ENCODE measurements at regions not wholly inside any gene's neighbourhood (a gene's known extent, or its start where the extent isn't known, plus 50 kb on each side); places are given as distances from the start of the nearest gene placed in this dataset.
A peak's percentile ranks its signal among the peaks of the same experiment; 100 is the strongest.

GRCh38 chr12:94805749-94806529, 155.6 kb upstream of the TMCC3 start:
- dilution Hi-C loops (cut with MboI; ENCODE audit: extremely low pct_ligation_motif_present, low sequenced_read_pairs): no loop called here
- Histone ChIP-seq H3K27ac (ENCODE audit: insufficient read depth, low read depth, low read length) (peak overlapping the region; percentile 53), H3K79me2 (ENCODE audit: control insufficient read depth, insufficient read depth, low read length) (no peaks in the 10 kb centered on the region), H2AFZ (ENCODE audit: low read depth, low read length) (no peak overlapping the region), H3K9me1 (replicated peaks; ENCODE audit: control insufficient read depth, extremely low read depth, insufficient read depth, low read length) (no peaks in the 10 kb centered on the region), H3K9me3 (replicated peaks; ENCODE audit: control insufficient read depth, insufficient read depth, low read length) (no peaks in the 10 kb centered on the region), H3K9ac (replicated peaks; ENCODE audit: extremely low read depth, insufficient read depth, low read length) (no peak overlapping the region), H4K20me1 (replicated peaks; ENCODE audit: control insufficient read depth, extremely low read depth, insufficient read depth, low read length) (no peaks in the 10 kb centered on the region), H3K36me3 (ENCODE audit: control insufficient read depth in 2 of 2, extremely low read depth in 1 of 2, insufficient read depth in 2 of 2, low read length in 2 of 2) (no peaks in the 10 kb centered on the region), H3K4me2 (ENCODE audit: insufficient read depth, low read length) (no peak overlapping the region), H3K4me3 (replicated peaks in 1 of 3; ENCODE audit: insufficient read depth in 1 of 3, low read depth in 1 of 3, low read length in 3 of 3) (no peak overlapping the region), H3K27me3 (ENCODE audit: control insufficient read depth in 2 of 2, insufficient read depth in 2 of 2, low read length in 2 of 2) (peaks cover 0 to 2% of the 10 kb centered on the region in 2 experiments), H3K4me1 (ENCODE audit: control insufficient read depth, extremely low read depth, insufficient read depth, low read length) (peaks cover 8% of the 10 kb centered on the region)
- CTCF ChIA-PET: no interaction called here
- DNase-seq (ENCODE audit: low read depth, low spot score) (peak; percentile 80), FAIRE-seq (peak; percentile 86)
- TF ChIP-seq FOS (IDR thresholded peaks at IDR 0.05; ENCODE audit: borderline replicate concordance, insufficient read depth, low read length): peak; percentile 29
- TF ChIP-seq JUN (IDR thresholded peaks at IDR 0.05; ENCODE audit: borderline replicate concordance, insufficient read depth, insufficient read length, low read depth): peak; percentile 80
- TF ChIP-seq MAX (IDR thresholded peaks at IDR 0.05; ENCODE audit: insufficient read depth, insufficient read length): no peak
- intact Hi-C loops (cut with micrococcal nuclease): loop anchor here (2.0 kb wide), 1 partner anchor 27 kb away; no protein-coding TSS in a partner anchor
- TSS peak; percentile 49 for BruUV-seq (replicated peaks)
- POLR2A ChIA-PET: no interaction called here

GRCh38 chr12:94803939-94804338, 153.6 kb upstream of the TMCC3 start:
- intact Hi-C loops (cut with micrococcal nuclease): loop anchor here (2.0 kb wide), 1 partner anchor 25 kb away; no protein-coding TSS in a partner anchor
- H3K79me2 ChIP-seq (ENCODE audit: control insufficient read depth, insufficient read depth, low read length): no peaks in the 10 kb centered on the region
- H3K4me2 ChIP-seq (ENCODE audit: insufficient read depth, low read length): no peak overlapping the region
- no peak overlapping the region for H3K9ac ChIP-seq (replicated peaks; ENCODE audit: extremely low read depth, insufficient read depth, low read length)
- H3K27ac ChIP-seq (ENCODE audit: insufficient read depth, low read depth, low read length): no peak overlapping the region
- no peaks in the 10 kb centered on the region for H4K20me1 ChIP-seq (replicated peaks; ENCODE audit: control insufficient read depth, extremely low read depth, insufficient read depth, low read length)
- FAIRE-seq (no peak), DNase-seq (ENCODE audit: low read depth, low spot score) (no peak)
- dilution Hi-C loops (cut with MboI; ENCODE audit: extremely low pct_ligation_motif_present, low sequenced_read_pairs): no loop called here
- no peak overlapping the region for H3K4me3 ChIP-seq (replicated peaks in 1 of 3; ENCODE audit: insufficient read depth in 1 of 3, low read depth in 1 of 3, low read length in 3 of 3)
- no peaks in the 10 kb centered on the region for H3K36me3 ChIP-seq (ENCODE audit: control insufficient read depth in 2 of 2, extremely low read depth in 1 of 2, insufficient read depth in 2 of 2, low read length in 2 of 2)
- ChIA-PET CTCF (no interaction called here), POLR2A (no interaction called here)
- H3K4me1 ChIP-seq (ENCODE audit: control insufficient read depth, extremely low read depth, insufficient read depth, low read length): peaks cover 8% of the 10 kb centered on the region
- no peaks in the 10 kb centered on the region for H3K9me3 ChIP-seq (replicated peaks; ENCODE audit: control insufficient read depth, insufficient read depth, low read length)
- H3K27me3 ChIP-seq (ENCODE audit: control insufficient read depth in 2 of 2, insufficient read depth in 2 of 2, low read length in 2 of 2): no peaks in the 10 kb centered on the region
- no TSS peak for BruUV-seq (replicated peaks)
- no peaks in the 10 kb centered on the region for H3K9me1 ChIP-seq (replicated peaks; ENCODE audit: control insufficient read depth, extremely low read depth, insufficient read depth, low read length)
- TF ChIP-seq JUN (IDR thresholded peaks at IDR 0.05; ENCODE audit: borderline replicate concordance, insufficient read depth, insufficient read length, low read depth): no peak
- TF ChIP-seq GATA2 (IDR thresholded peaks at IDR 0.05; ENCODE audit: insufficient read depth, insufficient read length, low read depth, low read length): no peak
- TF ChIP-seq CTCF (IDR thresholded peaks at IDR 0.05; ENCODE audit: extremely low read depth in 1 of 2, insufficient read depth in 1 of 2, low read depth in 1 of 2, low read length in 2 of 2): no peak
- no peak for TF ChIP-seq FOS (IDR thresholded peaks at IDR 0.05; ENCODE audit: borderline replicate concordance, insufficient read depth, low read length)
- no peak for TF ChIP-seq POLR2AphosphoS5 (IDR thresholded peaks at IDR 0.05; ENCODE audit: insufficient read depth, low read depth, low read length)
- no peak for TF ChIP-seq MYC (IDR thresholded peaks at IDR 0.05; ENCODE audit: low read depth, low read length)
- no peak for TF ChIP-seq EZH2 (IDR thresholded peaks at IDR 0.05; ENCODE audit: borderline replicate concordance, low read depth, low read length, severe bottlenecking)
- TF ChIP-seq MAX (IDR thresholded peaks at IDR 0.05; ENCODE audit: insufficient read depth, insufficient read length): no peak
- no peak overlapping the region for H2AFZ ChIP-seq (ENCODE audit: low read depth, low read length)
